GM18498 (cell line): ENCODE measurements at regions not wholly inside any gene's neighbourhood (a gene's known extent, or its start where the extent isn't known, plus 50 kb on each side); places are given as distances from the start of the nearest gene placed in this dataset.

Experiments
- ATAC-seq: cut with Tn5 transposase; IDR thresholded peaks from one replicate; pipeline ENCODE4 v1.9.1; 2021; ENCODE audit warnings: mild to moderate bottlenecking, moderate library complexity; ENCODE audit not compliant: unreplicated experiment

DNA sequence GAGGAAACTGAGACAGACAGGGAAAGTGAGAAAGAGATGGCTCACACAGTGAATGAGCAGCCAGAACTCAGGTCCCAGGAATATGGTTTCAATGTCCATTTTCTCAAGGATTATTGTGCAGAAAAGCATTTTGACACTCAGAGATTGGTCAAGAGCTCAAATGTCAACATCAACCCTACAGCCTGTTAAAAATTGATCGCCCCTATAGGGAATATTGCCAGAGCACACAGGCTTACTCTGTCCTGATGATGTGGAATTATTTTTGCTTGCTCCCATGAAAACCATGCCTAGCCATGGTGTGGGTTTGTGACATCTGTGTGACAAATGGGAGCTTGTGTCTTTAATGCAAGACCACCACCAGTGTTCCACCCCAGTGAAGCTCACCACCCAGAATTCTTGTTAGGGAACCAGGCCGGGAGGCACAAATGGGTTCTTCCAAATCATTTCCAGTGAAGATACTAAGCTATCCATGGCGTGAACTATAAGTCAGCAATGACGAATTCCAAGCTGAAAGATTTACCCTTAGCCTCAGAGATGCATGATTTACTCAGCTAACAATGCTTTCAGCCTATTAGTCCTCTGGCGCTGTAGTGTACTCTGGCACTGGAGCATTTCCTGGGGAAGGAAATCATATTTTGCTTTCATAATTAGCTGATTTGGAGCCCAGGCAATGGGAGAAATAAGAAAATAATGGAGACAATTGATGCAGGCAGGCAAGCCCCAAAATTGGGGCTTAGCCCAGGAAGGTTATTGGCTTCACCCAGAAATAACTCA is 1188.2 kb upstream of the TMEM132C start:
- no peak for ATAC-seq

DNA sequence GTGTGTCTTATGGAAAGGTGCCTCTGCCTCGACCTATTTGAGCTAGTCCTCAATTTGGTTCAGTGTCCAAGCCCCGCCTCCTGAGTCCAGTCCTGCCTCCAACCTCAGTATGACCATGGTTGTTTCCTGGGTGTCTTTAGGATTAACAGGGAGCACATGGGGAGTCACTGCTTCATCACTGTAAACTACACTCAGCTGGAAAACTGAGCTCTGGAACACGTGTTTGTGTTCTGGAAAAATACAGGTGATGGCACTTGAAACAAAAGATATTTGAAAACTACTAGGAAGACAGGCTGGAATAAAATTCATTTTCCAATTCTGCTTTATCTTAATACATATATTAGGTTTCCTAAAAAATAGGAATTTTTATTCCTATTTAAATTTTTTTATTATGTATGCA is 1187.3 kb upstream of the TMEM132C start:
- no peak for ATAC-seq

DNA sequence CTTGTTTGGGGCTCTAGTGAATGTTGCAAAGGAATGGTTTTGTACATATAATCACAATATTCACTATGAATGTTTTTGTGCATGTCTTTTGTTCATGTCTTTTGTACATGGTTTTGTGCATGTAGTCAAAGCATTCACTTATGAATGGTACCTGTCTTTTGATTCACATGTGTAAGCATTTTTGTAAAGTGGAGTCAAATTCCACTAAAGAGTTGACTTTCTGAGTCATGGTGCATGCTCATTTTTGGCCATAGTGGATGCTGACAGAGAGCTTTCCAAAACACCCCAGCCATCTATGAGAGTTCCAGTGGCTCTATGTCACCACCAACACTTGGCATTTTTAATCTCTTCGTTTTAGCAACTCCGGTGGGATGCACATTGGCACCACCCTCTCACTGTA is 1185.9 kb upstream of the TMEM132C start:
- no peak for ATAC-seq

DNA sequence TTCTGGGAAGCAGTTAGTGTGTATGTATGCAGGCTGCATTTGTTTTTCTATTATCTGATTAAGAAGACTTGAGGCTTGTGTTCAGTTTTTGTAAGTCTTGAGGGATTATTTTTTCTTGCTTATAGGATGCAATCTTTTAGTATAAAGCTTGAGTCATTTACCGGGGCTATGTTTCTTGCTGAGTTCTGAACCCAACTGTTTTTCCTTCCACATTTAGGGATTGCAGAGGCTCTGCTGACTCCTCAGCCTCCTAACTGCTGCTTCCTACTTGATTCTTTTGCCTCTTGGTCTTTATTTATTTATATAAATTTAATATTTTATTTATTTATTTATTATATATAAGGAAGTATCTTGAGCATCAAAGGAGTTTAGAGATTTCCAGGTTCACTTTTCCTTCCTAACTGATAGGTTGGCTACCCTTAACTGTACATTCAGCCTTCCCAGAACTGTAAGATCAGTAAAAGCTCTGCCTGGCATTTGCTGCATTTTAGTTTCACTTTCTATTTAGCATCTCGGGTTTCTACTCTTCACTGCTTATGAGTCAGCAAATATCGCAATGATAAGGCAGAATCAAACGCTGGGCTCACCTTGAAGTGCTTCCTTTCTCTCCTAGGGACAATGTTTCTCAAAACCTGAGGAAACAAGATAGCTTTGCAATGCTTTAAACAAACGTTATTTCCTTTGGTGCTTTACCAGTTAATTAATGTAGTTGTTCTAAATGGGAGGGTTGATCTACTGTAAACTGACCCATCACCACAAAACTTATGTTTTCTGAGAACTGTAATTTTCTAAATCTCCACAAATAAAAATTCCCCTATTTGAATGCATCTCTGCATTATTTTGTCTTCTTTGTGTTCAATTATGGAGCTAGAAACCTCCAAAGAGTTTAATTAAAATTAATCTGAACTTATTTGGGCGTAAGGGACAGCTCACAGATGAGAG is 1183.7 kb upstream of the TMEM132C start:
- ATAC-seq: peak; percentile 97

DNA sequence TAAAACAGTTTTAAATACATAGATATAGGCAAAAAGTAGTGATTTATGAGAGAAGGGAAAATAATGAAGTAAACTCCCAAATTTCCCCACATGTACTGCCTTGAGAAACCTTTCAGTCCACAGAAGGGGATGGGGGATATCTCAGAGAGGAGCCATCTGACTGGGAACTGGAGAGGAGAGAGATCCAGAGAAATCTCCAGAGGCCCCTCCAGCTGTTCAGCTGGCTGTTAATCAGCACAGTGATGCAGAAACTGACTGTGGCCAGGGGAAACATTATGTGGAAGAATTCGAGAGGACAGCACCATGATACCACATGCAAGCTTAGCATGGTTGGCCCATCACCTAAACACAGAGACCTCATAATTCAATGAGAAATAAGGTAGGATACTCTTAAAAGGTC is 1165.9 kb upstream of the TMEM132C start:
- ATAC-seq: no peak

DNA sequence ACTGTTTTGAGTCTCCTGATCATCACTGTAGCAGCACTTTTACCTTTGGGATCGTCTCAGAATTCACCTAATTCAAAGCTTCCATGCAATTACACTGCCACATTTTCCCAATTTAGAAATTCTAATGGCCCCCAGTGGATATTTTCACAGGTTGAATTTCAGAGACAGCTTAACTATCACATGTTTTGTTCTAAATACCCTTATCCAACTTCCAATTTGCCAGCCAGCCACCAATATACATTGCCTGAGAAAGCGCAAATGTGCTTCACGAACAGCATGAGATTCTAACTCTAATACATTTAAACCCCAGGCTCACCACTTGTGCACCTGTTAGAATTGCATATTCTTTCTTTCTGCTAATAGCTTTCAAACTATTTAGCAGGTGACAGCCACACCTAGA is 1160.9 kb upstream of the TMEM132C start:
- no peak for ATAC-seq

DNA sequence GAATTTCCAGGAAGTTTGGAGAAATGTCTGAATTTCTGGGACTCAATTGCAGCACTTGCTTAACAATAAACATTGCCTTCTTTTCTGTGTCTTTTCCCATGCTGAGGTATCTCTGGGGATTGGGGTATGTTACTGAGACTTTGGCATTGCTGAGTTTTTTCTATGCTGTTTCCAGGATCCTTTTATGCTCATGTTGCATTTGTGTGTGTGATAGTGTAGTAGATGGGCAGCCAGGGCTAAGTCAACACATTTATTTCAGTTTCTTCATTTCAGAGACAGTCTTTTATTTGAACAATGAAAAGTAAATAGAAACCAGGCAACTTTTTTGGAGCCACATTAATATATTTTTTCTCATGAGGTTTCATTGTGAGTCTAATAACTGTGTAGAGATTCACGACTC is 1160.3 kb upstream of the TMEM132C start:
- ATAC-seq: no peak

DNA sequence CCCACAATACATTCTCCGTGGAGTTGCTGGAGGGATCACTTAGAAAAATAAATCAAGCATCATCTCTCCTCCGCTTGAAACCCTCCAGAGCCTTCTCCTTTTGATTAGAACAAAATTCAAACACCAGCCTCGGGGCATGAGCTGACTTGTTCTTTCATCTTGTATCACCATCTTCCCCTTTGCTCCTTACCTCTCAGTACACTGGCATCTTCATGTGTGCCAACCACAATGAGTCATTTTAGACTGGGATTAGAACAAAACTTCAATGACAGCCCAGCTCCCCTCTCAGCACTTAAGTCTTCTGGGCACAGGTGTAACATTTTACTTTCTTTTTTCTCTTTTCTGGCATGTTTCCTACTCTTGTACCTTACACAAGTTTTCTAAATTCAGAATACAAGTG is 1159.2 kb upstream of the TMEM132C start:
- no peak for ATAC-seq

DNA sequence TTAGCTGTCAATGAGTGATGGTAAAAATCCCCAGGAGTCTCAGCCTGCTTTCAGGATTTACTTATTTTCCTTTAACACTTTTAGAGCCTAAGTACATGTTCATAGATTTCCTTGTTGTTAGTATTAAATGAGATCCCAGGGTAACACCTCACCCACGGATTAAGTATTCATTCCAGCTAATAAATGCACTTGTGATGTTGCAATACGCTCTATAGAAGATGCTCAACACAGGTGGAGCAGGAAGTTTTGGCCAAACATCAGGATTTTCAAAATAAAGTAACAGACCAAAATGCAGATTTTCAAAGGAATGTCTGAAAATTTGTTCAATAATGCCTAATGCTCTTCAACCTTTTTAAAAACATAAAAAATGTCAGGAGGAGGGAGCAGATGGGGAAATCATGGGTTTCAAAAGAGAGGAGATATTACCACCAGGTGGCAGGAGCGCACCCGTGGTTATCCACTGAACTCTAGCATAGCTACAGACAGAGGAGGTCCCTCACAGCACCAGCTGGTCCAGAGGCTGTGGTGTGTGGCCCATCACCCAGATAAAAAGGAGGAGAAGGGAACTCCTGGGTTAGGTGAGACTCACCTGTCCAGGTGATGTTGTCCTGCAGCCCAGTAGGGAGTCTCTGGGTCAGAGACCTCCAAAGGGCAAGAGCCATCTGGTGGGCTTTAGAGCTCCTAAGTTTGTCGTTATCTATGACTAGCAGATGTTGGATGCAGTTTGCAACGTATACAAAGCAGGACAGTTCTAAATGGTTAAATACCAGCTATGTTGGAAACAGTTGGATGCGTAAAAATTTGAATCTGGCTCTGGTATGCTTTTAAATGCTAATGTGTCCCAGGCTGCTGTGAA is 1158.4 kb upstream of the TMEM132C start:
- peak; percentile 76 for ATAC-seq

DNA sequence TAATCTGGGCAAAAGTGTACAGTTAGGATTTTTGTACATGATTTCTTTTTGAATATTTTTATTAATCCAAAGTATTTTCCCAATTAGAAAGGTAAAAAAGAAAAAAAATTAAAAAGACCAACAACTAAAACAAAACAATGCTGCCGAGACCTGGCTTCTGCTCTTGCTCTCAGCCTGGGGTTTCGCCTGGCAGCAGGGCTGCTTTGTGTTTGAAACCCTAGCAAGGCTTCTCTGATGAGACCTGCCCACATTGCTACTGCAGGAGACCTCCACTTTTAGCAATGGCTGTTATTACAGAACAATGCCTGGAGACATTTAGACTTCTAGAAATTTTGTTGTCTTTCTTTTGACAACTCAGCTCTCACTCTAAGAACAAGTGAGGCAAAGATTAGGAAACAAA is 1153.0 kb upstream of the TMEM132C start:
- ATAC-seq: no peak

DNA sequence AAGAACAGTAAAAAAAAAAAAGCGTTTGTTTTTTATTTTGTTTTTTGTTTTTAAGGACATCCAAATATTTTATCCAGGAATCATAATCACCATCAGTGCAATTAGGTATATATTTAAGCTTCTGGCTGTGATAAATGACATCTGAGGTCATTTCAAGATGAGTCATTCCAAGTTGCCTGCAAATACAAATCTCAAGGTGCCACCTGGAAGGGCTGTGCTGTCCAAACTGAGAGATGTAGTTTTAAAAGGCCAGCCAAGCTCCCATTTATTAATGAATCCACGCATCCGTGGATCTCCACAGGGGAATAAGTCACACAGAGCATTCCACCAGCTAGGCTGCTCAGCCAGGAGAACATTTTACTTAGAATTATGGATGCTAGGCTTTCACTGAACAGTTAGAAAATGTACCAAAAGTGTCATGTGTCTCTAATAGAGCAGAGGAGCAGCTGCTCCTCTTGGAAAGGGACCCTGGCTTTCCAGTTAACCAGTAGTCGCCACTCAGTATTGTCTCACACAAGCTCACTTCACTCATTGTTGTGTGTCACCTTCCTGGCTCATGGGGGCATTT is 1151.4 kb upstream of the TMEM132C start:
- ATAC-seq: no peak

DNA sequence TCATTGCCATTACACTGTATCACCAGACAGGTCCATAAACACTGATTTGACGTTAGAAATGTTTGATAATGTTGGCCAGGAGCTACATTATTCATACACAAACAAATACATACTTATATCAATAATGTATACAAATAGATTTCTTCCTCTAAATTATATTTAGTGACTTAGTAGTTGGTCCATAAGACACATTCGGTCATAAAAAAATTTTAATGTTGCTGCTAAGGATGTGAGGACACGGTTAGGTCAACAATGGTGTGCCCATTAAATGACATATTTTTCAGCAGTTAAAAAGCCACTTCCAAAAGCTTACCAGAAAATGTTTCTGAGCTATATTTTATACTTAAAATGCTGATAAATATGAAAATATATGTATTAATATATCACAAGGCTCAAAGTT is 1148.7 kb upstream of the TMEM132C start:
- no peak for ATAC-seq

DNA sequence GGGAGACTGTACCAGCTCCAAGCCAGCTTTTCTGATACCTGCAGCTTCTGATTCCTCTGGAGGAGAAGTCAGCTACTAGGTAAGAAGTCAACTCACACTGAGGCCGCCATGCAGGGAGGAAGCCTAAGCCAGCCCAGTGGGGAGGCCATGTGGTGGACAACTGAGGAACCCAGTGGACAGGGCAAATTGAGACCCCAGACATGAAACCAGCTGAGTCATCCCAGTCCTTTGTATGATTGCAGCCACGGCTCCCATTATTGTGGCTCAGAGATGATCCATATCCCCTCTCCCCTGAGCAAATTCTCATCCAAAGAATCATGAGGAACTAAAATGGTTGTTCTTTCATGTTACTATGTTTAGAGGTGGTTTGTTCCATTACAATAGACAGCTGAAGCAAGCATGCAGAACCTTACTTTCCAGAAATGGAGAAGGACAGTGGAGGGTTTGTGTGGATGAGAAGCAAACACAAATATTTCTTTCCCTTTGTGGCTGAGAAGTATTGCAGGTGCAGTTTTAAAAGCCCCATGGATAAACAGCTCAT is 1147.3 kb upstream of the TMEM132C start:
- no peak for ATAC-seq

DNA sequence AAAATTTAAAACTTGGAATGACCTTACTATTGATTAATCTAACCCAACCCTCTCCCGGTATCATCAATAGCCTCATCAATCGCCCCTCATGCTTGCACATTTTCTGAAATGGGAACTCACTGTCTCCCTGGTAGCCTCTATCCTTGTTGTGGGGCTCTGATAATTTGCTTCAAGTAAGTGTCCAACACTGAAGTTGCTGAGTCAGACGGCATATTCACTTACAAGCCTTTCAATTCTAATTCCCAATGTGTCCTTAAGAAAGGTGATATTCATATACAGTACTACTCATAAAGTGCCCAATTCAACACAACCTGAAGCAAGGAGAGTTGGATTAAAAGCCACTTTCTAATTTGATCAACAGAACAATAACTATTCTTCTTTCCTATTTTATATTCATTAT is 1146.1 kb upstream of the TMEM132C start:
- ATAC-seq: no peak

DNA sequence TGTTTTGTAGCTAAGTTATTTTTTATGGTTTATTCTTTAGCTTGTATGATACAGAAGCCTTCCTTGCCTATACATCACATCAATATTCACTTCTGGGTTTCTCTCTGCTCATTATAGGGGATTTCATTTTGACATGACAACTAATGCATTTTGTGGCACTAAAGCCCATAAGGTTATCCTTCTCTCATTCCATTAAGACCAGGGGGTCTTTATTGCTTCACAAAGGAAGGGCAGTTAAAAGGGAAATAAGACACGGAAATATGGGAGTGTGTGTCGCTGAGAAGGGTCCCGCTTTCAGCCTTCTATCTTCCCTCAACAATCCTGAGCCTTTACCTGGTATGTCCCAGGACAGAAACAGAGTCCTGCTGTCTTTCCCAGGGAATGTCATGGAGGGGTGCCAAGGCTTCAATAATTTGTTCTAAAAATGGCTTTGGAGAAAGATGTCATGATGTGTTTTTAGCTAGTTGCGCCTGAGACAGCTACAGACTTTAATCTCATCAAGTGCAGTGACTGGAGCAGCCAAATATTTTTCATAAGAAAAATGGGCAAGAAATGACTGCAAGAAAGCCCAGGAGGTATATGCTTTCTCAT is 1145.4 kb upstream of the TMEM132C start:
- no peak for ATAC-seq

DNA sequence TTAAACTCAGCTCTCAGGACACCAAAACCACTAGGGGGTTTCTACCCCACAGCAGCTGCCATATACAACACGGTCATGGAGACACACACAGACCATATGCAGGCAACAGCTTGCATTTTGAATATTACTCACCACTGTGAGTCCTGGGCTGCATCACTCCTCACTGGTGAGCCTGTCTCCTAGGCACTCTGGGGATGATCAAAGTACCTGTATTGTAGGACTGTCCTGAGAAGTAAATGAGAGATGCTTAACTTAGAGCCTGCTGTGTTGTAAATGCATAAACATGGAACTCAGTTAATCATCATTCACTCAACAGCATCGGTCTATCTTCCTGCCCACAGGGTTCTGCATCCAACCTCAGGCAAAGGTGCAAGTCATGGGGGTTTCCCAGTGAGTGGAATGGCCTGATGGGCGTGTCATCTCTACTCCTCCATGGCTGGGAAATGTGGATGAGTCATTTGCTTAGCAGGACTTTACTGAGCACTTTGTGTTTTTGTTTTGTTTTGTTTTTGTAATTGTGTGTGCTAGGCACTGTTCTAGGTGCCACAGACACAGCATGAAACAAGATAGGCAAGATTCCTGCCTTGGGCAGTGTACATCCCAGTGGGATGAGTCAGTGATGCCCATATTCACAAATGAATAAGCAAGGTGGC is 1141.2 kb upstream of the TMEM132C start:
- peak; percentile 87 for ATAC-seq

DNA sequence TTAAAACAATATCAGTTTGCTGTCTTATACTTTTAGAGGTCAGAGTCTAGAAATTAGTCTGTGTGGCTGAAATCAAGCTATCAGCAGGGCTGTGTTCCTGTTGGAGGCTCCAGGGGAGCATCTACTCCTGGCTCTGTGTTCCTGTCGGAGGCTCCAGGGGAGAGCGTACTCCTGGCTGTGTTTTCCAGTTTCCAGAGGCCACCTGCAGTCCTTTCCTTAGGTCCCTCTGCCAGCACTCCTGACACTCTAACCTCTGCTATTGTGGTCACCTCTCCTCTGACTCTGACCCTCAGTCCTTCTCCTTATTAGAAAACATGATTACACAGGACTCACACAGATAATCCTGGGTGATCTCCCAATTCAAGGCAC is 1140.7 kb upstream of the TMEM132C start:
- no peak for ATAC-seq

DNA sequence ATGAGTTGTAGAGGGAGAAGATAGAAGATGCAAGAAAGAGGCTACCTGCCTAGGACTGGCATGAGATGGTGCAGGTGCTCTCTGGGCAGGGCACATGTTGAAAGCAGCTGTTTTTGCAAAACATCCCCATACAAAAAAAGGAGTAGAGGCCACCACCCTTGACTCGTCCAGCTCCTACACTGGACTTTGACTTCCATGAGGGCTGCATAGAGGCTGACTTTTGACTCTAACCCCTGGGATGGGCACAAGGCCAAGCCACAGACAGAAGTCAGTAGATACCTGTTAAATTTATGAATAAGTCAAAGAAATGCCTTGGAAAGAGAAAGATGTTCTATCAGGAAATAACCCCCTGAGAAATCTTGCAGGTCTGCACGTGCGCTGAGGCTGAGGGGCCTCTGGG is 1139.1 kb upstream of the TMEM132C start:
- ATAC-seq: no peak

DNA sequence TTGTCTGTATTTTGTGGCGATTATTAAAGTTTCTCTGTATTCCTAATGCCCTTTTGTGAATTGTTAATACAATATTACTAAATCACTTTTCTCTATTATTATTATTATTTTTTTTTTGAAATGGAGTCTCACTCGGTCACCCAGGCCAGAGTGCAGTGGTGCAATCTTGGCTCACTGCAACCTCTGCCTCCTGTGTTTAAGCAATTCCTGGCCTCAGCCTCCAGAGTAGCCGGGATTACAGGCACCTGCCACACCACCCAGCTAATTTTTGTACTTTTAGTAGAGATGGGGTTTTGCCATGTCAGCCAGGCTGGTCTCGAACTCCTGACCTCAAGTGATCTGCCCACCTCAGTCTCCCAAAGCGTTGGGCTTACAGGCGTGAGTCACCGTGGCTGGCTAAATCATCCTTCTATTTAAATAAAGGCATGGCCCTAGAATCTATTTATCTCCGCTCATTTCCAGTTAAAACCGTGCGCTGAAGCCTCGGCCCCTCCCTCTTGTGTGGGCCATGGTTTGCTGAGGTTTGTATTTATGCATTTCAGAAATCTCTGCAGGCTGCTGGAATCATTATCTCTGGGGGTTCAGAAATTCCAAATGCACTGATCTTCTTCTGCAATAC is 1136.4 kb upstream of the TMEM132C start:
- ATAC-seq: no peak
